Stimulated activated CD8-positive, alpha-beta memory T cell treated with anti-CD3 and anti-CD28 coated beads, Interleukin-4, amount 100 ng/mL, for 24 hours (primary cell): ENCODE measurements at regions not wholly inside any gene's neighbourhood (a gene's known extent, or its start where the extent isn't known, plus 50 kb on each side); places are given as distances from the start of the nearest gene placed in this dataset.
"Not testable (repeated sequence)": the region's sequence is repeated elsewhere in the genome, so short reads cannot be mapped to it uniquely, and the experiment has no call there.

Experiments used
- DNase-seq: peaks from one replicate; pipeline ENCODE4 v3.0.0-alpha.2; 2020; ENCODE audit warnings: low read depth

DNA sequence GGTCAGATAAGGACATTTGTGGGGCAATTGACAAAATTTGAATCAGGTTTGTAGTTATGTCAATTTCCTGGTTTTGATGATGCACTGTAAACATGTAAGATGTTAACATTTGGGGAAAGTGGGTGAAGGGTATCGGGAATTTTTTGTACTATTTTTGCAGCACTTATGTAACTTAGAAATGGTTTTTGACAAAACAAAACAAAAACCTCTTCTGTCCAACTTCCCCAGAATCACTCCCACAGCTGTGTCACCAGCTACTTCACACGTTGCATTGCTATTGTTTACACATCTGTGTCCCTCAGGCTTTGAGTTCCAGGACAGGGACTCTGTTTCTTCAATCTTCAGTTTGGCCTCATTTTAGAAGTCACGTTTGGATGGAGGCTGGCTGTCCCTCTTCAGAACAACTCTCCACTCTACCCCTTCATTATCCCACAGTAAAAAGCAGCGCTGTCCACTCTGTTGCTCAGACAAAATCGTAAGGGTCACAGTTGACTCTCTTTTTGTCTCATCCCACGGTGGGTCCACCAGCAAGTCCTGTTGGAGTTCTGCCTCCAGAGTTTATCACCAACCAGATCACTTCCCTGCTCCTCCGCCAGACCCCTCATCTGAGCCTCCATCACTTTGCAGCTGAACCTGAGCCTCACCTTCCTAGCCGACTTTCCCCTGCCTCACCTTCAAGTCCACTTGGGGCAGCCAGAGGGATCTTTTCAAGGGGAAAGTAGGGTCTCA, 63.2 kb downstream of the NENF start:
- no peak for DNase-seq

DNA sequence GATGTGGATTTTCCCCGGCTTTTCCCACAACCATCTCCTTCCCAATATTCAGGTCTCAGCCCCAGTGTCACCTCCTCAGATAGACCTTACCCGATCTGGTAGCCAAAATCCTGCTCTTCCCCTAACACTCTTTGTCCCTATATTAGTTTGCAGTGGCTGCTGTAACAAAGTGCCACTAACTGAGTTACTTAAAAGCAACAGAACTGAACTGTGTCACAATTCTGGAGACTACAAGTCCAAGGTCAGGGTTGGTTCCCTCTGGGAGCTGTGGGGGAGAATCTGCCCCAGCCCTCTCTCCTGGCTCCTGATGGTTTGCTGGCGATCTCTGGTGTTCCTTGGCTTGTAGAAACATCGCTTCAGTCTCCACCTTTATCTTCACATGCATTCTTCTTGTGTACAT, 64.0 kb downstream of the NENF start:
- DNase-seq: no peak

DNA sequence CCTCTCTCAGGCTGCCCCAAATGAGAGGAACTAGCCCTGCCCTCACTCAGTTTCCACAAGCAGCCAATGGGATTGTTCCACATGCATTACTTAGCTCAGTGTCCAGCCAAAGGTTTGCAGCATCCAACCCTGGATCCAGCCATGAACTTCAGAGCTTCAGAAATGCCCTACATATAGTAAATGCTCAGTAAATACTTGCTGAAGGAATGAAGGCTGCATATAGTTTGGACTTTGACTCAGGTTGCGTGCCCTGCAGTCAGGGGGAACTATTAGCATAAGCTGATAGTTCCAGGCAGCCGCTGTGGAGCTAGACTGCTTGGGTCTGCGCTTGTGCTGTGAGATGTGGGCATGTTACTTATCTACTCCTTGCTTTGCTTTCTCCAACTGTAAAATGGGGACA, 64.8 kb downstream of the NENF start:
- no peak for DNase-seq

DNA sequence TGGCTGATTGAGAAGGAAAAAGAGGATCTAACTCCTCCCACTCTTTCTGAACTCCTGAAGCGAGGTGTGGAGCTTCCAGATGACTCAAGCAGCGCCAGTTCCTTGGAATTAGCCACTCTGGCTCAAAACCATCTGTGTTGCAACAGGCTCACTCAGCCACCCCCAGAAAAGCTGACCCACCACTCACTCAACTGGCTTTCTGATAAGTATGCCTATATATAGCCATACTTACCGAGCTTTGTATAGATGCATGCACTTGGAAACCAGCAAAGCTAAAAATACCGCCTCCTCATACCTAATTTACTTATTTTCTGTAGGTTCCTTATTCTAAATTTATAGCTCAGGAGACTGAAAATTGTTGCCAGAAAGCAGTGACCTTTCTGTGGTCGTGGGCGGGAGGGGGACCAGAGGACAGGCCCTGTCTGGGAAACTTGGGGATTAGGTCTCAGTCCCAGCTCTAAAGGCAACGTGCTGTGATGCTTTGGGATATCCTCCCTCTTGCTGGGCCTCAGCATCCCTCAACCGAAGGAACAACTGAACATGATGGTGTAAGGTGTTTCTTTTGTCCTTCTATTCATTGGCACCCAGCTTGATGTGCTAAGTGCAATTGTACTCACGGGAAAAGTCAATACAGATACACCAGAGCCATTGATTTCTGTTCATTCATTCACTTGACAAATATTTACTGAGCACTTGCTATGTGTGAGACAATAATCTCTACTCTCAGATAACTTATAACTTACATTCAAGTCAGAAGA, 65.7 kb downstream of the NENF start:
- no peak for DNase-seq

DNA sequence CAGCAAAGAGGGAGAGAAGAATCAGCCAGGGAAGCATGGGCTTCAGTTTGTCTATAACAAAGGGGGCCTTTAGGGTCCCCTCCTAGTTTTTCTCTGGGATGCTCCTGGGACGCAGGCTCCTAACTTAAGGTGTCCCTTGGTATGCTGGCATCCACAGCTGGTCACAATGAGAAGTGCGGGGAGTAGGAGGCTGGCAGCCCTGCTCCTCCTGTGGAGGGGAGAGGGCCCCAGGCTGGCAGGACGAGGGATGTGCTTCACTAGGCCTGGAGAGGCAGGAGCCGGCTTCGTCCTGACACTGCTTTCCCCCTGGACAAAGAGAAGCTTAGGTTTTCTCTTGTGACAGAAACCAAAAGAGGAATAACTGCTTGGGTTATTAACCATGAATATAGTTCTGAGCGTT, 67.6 kb downstream of the NENF start:
- DNase-seq: no peak

DNA sequence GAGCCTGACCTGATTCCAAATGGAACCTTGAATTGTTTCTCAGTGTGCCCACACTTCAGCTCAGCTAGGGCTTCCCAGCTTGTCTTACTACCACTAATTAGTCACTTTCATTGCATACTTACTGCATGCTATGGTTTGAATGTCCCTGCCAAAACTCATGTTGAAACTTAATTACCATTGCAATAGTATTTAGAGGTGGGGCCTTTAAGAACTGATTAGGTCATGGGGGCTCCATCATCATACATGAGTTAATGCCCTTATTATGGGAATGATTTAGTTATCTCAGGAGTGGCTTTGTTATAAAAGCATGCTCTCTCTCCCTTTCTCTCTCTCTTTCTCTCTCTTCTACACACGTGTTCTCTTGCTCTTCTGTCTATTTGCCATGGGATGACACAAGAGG, 68.3 kb downstream of the NENF start:
- no peak for DNase-seq

DNA sequence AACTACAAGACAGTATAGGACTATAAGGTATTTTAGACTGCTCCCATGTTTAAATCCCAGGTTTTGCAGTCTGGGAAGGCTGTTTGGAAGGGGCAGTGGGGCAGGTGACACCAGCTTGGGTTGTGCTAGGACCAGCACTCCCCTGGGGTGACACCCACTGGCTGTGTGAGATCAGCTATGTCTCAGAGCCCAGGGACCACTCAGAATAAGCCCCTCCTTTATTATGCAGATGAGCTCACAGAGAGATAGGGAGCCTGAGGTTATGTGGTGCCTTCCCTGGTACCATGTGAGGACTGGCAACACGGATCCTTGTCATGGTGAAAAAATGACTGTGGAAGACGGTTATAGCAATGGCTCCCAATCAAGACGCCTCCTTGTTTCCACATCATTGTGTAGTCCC, 71.0 kb downstream of the NENF start:
- no peak for DNase-seq

DNA sequence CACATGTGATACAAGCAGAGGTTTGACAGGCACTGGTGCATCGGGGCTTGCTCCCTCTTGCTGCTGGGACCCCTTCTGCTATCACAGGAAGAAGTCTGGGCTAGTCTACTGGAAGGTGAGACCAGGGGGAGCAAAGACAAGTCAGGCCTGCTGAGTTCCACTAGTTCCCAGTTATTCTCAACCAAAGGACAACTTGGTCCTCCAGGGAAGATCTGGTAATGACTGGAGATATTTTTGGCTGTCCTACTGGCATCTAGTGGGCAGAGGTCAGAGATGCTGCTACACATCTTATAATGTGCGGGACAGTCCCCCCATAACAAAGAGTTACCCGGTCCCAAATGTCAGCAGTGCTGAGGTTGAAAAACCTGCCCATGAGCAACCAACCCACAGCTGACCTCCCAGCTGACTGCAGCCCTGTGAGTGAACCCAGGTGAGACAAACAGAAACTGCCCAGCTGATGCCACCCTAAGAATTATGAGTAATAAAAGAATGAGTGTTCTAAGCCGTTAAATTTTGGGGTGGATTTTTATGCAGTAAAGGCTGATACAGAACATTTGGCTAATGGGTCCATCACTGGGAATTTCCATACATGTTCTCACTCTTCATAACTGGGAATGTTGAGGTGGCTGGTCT, 71.6 kb downstream of the NENF start:
- no peak for DNase-seq

DNA sequence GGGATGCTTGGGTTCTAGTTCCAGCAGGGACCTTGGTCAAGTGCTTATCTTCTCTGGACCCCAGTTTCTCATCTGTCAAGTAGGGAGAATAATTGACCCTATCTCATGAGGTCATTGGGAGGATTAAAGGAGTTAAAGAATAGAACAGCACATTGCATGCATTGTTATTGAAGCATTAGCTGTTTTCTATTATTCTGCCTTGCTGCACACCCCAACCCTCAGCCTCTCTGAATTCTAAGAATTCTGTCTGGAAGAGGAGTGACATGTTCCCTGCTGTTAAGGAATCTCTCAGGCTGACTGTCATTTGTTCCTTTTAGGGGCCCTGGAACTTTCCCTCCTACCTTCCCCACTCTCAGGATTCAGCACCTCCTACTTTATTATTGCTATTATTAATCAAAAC, 73.9 kb downstream of the NENF start:
- no peak for DNase-seq

DNA sequence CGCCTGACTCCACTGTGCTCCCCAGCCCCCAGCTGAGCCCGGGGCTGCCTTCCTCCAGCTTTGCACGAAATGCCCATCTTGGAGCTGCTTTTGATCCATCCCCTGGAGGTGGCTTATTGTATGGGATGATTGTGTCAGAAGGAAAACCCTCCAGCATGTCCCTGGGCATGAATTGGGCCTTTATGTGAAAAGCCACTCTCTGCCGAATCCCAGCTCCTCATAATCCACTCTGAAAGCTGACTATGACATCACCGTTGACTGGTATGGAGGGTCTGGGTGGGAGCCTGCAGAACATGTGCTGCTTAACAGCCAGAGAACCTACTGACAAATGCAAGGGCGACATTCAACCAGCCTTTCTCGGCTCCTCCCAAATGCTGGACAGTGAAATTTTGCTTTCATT, 74.6 kb downstream of the NENF start:
- DNase-seq: no peak

DNA sequence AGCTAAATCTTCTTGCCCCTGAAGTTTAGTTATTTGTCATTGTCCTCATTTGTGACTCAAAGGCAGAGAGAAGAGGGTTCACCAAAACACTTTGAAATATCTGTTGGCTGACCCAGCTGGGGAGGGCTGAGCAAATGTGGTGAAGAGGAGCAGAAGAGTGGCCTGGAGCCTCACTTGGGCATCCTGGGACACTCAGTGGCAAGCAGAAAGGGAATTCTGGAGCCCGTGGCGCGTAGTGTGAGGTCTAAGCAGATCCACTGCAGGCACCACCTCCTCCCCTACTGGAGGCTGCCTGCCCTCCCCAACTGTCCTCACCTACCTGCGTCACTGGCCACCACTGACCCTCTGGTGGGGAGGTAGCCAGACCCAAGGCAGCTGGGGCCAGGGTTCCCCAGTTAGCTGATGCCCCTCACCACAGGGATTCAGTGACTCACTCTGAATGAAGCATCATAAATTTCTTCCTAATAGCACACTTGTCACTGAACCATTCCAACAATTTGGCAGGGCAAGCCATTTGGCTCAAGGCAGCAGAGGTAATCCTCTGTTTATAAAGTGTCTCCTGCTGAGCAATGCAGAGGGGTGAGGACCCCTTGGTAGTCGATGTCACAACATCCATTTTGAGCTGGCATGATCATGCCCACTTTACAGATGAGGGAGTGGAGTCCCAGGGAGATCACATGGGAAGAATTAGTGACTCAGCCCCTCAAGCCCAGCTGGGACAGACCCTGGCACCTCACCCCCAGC, 80.3 kb downstream of the NENF start:
- no peak for DNase-seq

DNA sequence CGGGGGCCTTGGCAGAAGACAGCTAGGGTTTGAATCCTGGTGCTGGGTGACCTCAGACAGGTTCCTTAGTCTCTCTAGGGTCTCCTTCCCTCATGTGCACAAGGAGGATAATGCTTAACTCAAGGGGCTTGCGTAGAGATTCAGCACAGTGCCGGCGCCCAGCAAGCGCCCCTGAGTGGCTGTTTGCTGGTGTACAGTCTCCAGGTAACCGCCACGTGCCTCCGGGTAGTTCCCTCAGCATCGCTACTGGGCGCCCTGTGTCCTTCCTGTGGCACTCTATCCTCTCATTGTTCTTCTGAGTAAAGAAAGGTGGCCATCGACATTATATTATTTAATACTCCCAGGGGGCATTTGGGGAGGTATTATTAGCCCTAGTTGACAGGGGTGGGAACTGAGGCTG, 80.9 kb downstream of the NENF start:
- no peak for DNase-seq

DNA sequence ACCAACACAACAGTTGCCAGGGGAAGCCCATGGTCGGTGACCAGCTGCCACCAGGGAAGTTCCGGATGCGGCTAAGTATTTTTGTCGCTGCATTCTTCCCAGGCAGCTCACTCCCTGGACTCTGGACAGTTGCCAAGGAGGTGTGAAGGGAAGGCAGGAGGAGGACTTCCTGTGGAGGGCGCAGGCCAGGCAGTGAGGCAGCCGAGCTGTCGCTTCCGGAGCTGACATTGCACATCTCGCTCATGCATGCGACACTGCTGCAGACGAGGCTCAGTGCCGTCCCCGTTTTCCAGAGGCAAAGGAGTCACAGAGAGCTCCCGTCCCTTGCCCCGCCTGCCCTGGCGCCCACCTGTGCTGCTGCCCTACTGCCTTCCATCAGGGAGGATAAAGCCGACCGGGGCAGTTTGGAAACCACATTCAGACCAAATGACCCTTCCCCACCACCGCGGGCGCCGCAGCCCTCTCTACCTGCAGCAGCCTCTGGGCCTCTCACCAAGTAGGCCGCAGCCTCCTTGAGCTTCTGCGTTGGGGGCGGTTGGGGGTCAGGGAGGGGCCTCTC, 81.4 kb downstream of the NENF start:
- DNase-seq: no peak

DNA sequence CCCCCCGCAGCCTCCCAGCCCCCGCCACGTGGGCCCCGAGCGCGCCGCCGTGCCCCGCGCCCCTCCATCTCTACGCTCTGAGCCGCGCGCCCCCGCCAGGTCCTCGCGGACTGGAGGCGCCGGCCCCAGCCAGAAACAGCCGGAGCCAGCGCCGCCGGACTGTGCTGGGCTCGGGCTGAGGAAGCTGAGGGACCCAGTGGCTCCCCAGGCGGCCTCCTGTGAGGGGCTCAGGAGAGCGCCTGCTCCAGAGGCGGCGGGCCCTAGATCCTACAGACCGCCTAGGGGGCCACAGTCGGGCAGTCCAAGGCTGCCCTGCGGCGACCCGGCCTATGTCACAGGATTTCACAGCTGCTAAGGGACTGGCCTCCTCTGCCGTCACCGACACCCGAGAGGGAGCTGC, 82.1 kb downstream of the NENF start:
- DNase-seq: no peak

DNA sequence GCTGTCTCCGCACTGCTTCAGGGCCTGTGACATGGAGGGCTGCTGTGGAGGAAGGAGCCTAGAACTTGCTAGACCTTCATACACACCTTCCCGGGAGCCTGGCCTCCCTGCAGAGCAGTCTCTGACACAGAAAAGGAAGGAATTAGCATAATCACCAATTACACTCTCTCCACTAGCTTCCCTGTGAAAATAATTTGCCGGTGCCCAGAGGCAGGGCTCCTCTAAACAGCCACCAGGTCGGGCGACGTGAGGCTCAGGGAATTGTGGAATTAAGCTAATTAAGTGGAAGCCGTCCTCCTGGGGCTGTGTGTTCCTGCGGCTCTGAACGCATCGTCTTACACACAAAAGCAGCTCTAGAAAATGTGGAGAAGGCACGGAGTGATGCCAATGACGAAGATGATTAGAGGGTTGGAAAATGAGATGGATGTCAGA, 82.6 kb downstream of the NENF start:
- DNase-seq: no peak

DNA sequence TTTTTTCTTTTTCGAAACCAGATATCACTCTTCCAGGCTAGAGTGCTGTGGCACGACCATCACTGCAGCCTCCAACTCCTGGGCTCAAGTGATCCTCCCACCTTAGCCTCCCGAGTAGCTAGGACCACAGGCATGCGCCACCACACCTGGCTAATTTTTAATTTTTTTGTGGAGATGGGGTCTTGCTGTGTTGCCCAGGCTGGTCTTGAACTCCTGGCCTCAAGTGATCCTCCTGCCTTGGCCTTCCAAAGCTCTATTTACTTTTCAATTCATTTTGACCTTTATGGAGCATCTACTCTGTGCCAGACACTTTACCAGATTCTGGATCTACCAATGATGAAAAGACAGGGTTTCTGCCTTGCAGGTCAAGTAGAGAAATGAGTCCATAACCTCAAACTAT, 83.3 kb downstream of the NENF start:
- DNase-seq: not testable (repeated sequence)

DNA sequence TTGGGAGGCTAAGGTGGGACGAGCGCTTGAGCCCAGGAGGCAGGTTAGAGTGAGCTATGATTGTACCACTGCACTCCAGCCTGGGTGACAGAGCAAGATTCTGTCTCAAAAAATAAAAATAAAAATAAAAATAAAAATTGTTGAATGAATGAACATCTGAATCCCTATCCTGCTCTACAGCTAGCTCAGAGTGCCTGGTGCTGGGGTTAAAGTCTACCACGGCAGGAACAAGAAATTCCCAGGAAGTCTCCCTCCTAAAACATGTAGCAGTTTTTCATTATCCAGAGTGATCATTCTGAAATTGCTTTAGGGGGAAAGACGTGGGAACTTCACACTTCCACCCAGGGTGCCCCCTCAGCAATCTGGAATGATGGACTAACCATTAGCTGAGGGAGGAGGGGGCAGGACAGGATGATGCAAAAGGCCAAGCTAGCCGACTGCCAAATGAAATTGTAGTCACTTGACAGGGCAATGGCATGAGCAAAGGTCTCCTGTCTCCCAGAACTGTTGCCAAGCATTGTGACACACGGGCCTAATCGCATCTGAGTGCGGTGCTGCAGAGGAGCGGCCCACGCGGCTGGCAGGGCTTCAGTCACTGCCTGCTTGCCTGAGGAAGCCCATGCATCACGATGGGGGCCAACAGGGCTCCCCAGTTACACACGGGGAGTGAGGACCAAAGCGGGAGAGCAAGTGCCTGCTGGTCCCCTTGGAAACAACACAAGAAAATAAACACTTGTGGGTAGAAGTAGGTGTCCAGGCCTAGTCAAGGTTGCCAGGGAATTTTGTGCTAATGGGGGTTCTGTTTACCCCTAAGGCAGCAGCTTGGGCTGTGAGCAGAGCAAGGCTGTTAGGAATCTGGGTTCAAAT, 85.7 kb downstream of the NENF start:
- no peak for DNase-seq

DNA sequence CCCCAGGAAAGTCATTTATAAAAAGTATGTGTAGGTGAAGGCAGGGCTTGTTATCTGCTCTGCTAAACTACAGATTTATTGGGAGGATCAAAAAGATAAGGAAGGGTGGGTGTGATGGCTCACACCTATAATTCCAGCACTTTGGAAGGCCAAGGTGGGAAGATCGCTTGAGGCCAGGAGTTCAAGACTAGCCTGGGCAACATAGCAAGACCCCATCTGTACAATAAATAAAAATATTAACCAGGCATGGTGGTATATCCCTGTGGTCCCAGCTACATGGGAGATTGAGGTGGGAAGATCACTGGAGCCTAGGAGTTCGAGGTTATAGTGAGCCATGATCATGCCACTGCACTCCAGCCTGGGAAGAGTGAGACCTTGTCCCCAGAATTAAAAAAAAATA, 86.4 kb downstream of the NENF start:
- no peak for DNase-seq

DNA sequence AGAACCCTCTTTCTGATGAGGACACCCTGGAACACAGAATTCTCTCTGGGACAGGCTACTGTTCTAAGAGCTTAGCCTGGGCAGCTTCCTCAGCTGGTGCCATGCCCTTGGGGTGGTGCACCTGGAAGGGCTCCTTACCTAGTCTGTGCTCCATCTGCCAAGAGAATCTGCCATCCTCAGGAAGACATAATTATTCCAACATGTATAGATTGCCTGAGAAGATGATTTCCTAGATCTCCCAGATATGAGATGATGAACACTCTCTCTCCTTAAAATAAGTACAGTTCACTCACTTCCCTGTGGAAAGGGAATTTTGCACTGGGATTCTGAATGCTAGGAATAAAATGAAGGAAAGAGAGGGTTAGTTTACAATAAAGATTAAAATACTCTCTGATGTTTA, 87.6 kb downstream of the NENF start:
- DNase-seq: no peak

DNA sequence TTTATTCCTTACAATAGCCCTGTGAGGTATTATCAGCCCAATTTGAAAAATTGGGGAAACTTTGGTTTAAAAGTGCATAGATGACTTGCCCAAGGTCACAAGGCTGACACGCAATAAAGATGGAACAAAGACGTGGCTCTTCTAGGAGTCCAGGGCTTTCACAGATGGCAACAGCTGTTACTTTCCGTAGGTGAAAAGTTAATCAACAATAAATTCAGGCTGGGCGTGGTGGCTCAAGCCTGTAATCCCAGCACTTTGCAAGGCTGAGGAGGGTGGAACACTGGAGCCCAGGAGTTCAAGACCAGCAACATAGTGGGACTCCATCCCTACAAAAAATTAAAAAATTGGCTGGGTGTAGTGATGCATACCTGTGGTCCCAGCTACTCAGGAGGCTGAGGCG, 87.8 kb upstream of the ATF3 start:
- no peak for DNase-seq

DNA sequence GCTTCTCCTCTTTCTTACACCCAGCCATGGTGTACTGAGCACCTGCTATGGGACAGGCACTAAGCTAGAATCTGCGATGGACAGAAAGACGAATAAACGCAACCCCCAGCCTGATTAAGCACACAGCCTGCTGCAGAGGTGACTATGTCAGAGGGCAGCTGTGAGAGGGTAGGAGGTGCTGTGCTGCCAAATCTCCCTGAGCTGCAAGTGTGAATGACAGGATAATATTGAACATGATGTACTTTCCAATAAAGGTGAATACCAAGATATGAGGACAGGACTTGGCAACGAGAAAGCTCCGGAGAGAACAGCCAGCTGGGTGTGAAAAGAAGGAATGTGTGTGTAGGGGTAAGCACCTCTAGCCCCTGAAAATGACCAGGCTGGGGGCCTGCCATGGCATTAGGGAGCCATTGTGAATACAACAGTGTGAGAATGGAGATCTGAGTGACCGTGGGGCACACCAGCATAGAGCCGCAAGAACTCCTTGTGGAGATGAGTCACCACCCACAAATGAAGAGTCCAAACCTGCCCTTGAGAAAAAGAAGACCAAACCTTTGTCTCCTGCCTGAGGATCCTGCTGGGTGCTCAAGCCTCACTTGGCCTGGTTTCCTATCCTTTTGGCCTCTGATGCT, 83.0 kb upstream of the ATF3 start:
- DNase-seq: no peak
